ENCODE measurements at regions not wholly inside any gene's neighbourhood (a gene's known extent, or its start where the extent isn't known, plus 50 kb on each side); places are given as distances from the start of the nearest gene placed in this dataset.

GRCh38 chr1:147849098-147849895 is 53.3 kb upstream of the GJA8 start:
- Mint-ChIP-seq H3K4me3 (ENCODE audit: low read depth, unreplicated experiment) (no peak overlapping the region), H3K4me1 (ENCODE audit: low read depth, unreplicated experiment) (peaks cover 31% of the 10 kb centered on the region), H3K9me3 (ENCODE audit: low read depth, unreplicated experiment) (no peaks in the 10 kb centered on the region), H3K27me3 (ENCODE audit: unreplicated experiment) (no peaks in the 10 kb centered on the region), H3K27ac (ENCODE audit: unreplicated experiment) (no peak overlapping the region), H3K36me3 (ENCODE audit: insufficient read depth, unreplicated experiment) (no peaks in the 10 kb centered on the region)
- TF ChIP-seq CTCF (IDR thresholded peaks at IDR 0.05; ENCODE audit: unreplicated experiment): no peak
- no TSS peak for BruUV-seq (replicated peaks)
- intact Hi-C loops (cut with micrococcal nuclease; ENCODE audit: unreplicated experiment): no loop called here
- DNase-seq: no peak
- CTCF ChIA-PET: no interaction called here

- no TSS peak for BruUV-seq (replicated peaks)
- TF ChIP-seq CTCF (IDR thresholded peaks at IDR 0.05; ENCODE audit: unreplicated experiment): no peak
- CTCF ChIA-PET: no interaction called here
- Mint-ChIP-seq H3K9me3 (ENCODE audit: low read depth, unreplicated experiment) (no peaks in the 10 kb centered on the region), H3K27me3 (ENCODE audit: unreplicated experiment) (no peaks in the 10 kb centered on the region), H3K27ac (ENCODE audit: unreplicated experiment) (no peak overlapping the region), H3K36me3 (ENCODE audit: insufficient read depth, unreplicated experiment) (no peaks in the 10 kb centered on the region), H3K4me3 (ENCODE audit: low read depth, unreplicated experiment) (no peak overlapping the region), H3K4me1 (ENCODE audit: low read depth, unreplicated experiment) (peaks cover 31% of the 10 kb centered on the region)
- no peak for DNase-seq
- intact Hi-C loops (cut with micrococcal nuclease; ENCODE audit: unreplicated experiment): loop anchor here (5.0 kb wide), 3 partner anchors 43 to 123 kb away; no protein-coding TSS in a partner anchor
These were observed 51.9 kb upstream of the GJA8 start for GRCh38 chr1:147850737-147851136.

- H3K27me3 Mint-ChIP-seq (ENCODE audit: unreplicated experiment): no peaks in the 10 kb centered on the region
- no peak overlapping the region for H3K4me3 Mint-ChIP-seq (ENCODE audit: low read depth, unreplicated experiment)
- no peaks in the 10 kb centered on the region for H3K9me3 Mint-ChIP-seq (ENCODE audit: low read depth, unreplicated experiment)
- intact Hi-C loops (cut with micrococcal nuclease; ENCODE audit: unreplicated experiment): loop anchor here (5.0 kb wide), 3 partner anchors 44 to 124 kb away; no protein-coding TSS in a partner anchor
- DNase-seq: peak; percentile 28
- H3K4me1 Mint-ChIP-seq (ENCODE audit: low read depth, unreplicated experiment): peaks cover 31% of the 10 kb centered on the region
- BruUV-seq (replicated peaks): no TSS peak
- no peak overlapping the region for H3K27ac Mint-ChIP-seq (ENCODE audit: unreplicated experiment)
- CTCF ChIA-PET: interaction anchor here (0.6 kb wide), 2 partner anchors 19 to 39 kb away, joined by 3 read pairs; no protein-coding TSS in a partner anchor
- no peaks in the 10 kb centered on the region for H3K36me3 Mint-ChIP-seq (ENCODE audit: insufficient read depth, unreplicated experiment)
- TF ChIP-seq CTCF (IDR thresholded peaks at IDR 0.05; ENCODE audit: unreplicated experiment): no peak
These were observed 51.4 kb upstream of the GJA8 start for GRCh38 chr1:147851149-147851548.

- BruUV-seq (replicated peaks): no TSS peak
- H3K27ac Mint-ChIP-seq (ENCODE audit: unreplicated experiment): no peak overlapping the region
- CTCF ChIA-PET: interaction anchor here (0.7 kb wide), 1 partner anchor 18 kb away, joined by 3 read pairs; no protein-coding TSS in a partner anchor
These were observed 49.8 kb upstream of the GJA8 start for GRCh38 chr1:147852706-147853225.

More at GRCh38 chr1:147852706-147853225, 49.8 kb upstream of the GJA8 start:
- Mint-ChIP-seq H3K4me3 (ENCODE audit: low read depth, unreplicated experiment) (no peak overlapping the region), H3K36me3 (ENCODE audit: insufficient read depth, unreplicated experiment) (no peaks in the 10 kb centered on the region), H3K9me3 (ENCODE audit: low read depth, unreplicated experiment) (no peaks in the 10 kb centered on the region), H3K4me1 (ENCODE audit: low read depth, unreplicated experiment) (peaks cover 28% of the 10 kb centered on the region), H3K27me3 (ENCODE audit: unreplicated experiment) (peaks cover 12% of the 10 kb centered on the region)
- no peak for TF ChIP-seq CTCF (IDR thresholded peaks at IDR 0.05; ENCODE audit: unreplicated experiment)
- no peak for DNase-seq
- intact Hi-C loops (cut with micrococcal nuclease; ENCODE audit: unreplicated experiment): loop anchor here (5.0 kb wide), 3 partner anchors 45 to 125 kb away; no protein-coding TSS in a partner anchor

Measured in Calu3 (cell line).